OCI-LY3 (cell line): ENCODE measurements at regions not wholly inside any gene's neighbourhood (a gene's known extent, or its start where the extent isn't known, plus 50 kb on each side); places are given as distances from the start of the nearest gene placed in this dataset.
"Not testable (repeated sequence)": the region's sequence is repeated elsewhere in the genome, so short reads cannot be mapped to it uniquely, and the experiment has no call there.

Source experiments
- H2AFZ ChIP-seq: fragments of 200-600, 300-600 bp; shearing (Covaris generic); 2 replicates; pipeline ENCODE4 v1.6.0; 2014; ENCODE audit warnings: antibody characterized with exemption, low read depth, low read length
- H3K27ac ChIP-seq: fragments of 200-600, 300-600 bp; sonication (generic); 2 replicates; pipeline ENCODE4 v1.5.1; 2014; ENCODE audit warnings: mild to moderate bottlenecking, low read length, moderate library complexity, mixed read lengths
- H3K27me3 ChIP-seq: fragments of 200-600, 300-600 bp; sonication (generic); 2 replicates; pipeline ENCODE4 v1.6.1; 2014; ENCODE audit warnings: low read depth, low read length, mixed read lengths
- H3K36me3 ChIP-seq: fragments of 200-600, 300-600 bp; sonication (generic); replicated peaks from 2 replicates; pipeline ENCODE3; 2014; ENCODE audit warnings: low read depth, low read length, mixed read lengths
- H3K4me1 ChIP-seq: fragments of 300-600, 200-600 bp; sonication (generic); 2 replicates; pipeline ENCODE4 v1.6.1; 2014; ENCODE audit warnings: low read length, mixed read lengths
- H3K4me2 ChIP-seq: fragments of 200-600, 300-600 bp; sonication (generic); 2 replicates; pipeline ENCODE4 v1.6.1; 2014; ENCODE audit warnings: low read length, mixed read lengths
- H3K4me3 ChIP-seq: fragments of 300-600, 200-600 bp; sonication (generic); 2 replicates; pipeline ENCODE4 v1.5.1; 2014; ENCODE audit warnings: antibody characterized with exemption, mild to moderate bottlenecking, low read length, moderate library complexity
- H3K79me2 ChIP-seq: fragments of 300-600, 200-600 bp; shearing (Covaris generic); 2 replicates; pipeline ENCODE4 v1.6.1; 2014; ENCODE audit warnings: mild to moderate bottlenecking, low read length, mixed read lengths
- H3K9ac ChIP-seq: fragments of 300-600, 200-600 bp; shearing (Covaris generic); 2 replicates; pipeline ENCODE4 v1.6.0; 2014; ENCODE audit warnings: mild to moderate bottlenecking, low read length, moderate library complexity
- H3K9me3 ChIP-seq: fragments of 200-600, 300-600 bp; shearing (Covaris generic); 2 replicates; pipeline ENCODE4 v1.6.1; 2014; ENCODE audit warnings: low read length, mixed read lengths; ENCODE audit not compliant: insufficient read depth
- H4K20me1 ChIP-seq: fragments of 200-600, 300-600 bp; sonication (generic); 2 replicates; pipeline ENCODE4 v1.6.1; 2016; ENCODE audit warnings: low read length, mixed read lengths; ENCODE audit not compliant: insufficient read depth
- CTCF ChIP-seq: fragments of 200-600, 300-600 bp; sonication (generic); IDR thresholded peaks from 2 replicates; pipeline ENCODE4 v1.5.1; 2014; ENCODE audit warnings: antibody characterized with exemption, low read length, low read depth
- EZH2phosphoT487 ChIP-seq: fragments of 200-600 bp; shearing (Covaris generic); IDR thresholded peaks from 2 replicates; pipeline ENCODE4 v1.6.1; 2018; ENCODE audit warnings: antibody characterized with exemption, mixed run types, low read depth

DNA sequence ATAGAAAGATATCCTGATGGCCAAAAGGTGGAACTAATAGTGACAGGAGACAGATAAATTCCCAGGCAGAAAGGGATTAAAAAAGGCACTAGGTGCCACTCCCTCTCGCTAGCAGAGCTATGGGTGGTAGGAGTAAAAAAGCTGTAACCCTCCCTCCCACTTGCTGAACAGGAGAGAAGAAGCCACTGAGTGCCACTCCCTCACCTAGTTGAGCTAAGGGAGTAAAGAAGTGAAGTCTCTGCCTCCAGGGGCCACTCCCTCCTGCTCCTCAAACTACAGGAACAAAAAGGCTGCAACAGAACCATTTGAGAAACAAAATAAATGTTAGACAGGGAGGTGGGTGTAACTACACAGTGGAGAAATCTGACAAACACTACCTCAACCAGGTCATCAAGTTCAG is 276.2 kb upstream of the EPHA6 start:
- Histone ChIP-seq H3K9ac (no peak overlapping the region), H3K4me1 (no peaks in the 10 kb centered on the region), H3K4me3 (no peak overlapping the region), H3K9me3 (no peaks in the 10 kb centered on the region), H3K36me3 (no peaks in the 10 kb centered on the region), H3K4me2 (no peak overlapping the region), H3K79me2 (no peaks in the 10 kb centered on the region), H3K27ac (no peak overlapping the region), H4K20me1 (no peaks in the 10 kb centered on the region), H2AFZ (no peak overlapping the region), H3K27me3 (no peaks in the 10 kb centered on the region)
- TF ChIP-seq EZH2phosphoT487: no peak
- TF ChIP-seq CTCF: no peak

- no peak overlapping the region for H2AFZ ChIP-seq
- no peaks in the 10 kb centered on the region for H3K9me3 ChIP-seq
- H3K4me3 ChIP-seq: no peak overlapping the region
- no peak overlapping the region for H3K27ac ChIP-seq
- TF ChIP-seq EZH2phosphoT487 (no peak), CTCF (no peak)
- H3K36me3 ChIP-seq: no peaks in the 10 kb centered on the region
- H4K20me1 ChIP-seq: no peaks in the 10 kb centered on the region
- H3K4me2 ChIP-seq: no peak overlapping the region
- no peaks in the 10 kb centered on the region for H3K79me2 ChIP-seq
- no peaks in the 10 kb centered on the region for H3K4me1 ChIP-seq
- H3K27me3 ChIP-seq: no peaks in the 10 kb centered on the region
- no peak overlapping the region for H3K9ac ChIP-seq
Measured at GRCh38 chr3:96548073-96548472, 266.3 kb upstream of the EPHA6 start.

- Histone ChIP-seq H3K4me1 (no peaks in the 10 kb centered on the region), H3K4me3 (no peak overlapping the region), H3K79me2 (no peaks in the 10 kb centered on the region), H3K36me3 (no peaks in the 10 kb centered on the region), H3K9me3 (no peaks in the 10 kb centered on the region), H3K27ac (no peak overlapping the region), H3K27me3 (no peaks in the 10 kb centered on the region), H2AFZ (0 out of 2 replicates have a peak overlapping the region, but pooled peaks have one; percentile 30), H3K9ac (no peak overlapping the region), H3K4me2 (no peak overlapping the region), H4K20me1 (no peaks in the 10 kb centered on the region)
- TF ChIP-seq CTCF (no peak), EZH2phosphoT487 (no peak)
Measured at GRCh38 chr3:96576935-96577334, 237.5 kb upstream of the EPHA6 start.

DNA sequence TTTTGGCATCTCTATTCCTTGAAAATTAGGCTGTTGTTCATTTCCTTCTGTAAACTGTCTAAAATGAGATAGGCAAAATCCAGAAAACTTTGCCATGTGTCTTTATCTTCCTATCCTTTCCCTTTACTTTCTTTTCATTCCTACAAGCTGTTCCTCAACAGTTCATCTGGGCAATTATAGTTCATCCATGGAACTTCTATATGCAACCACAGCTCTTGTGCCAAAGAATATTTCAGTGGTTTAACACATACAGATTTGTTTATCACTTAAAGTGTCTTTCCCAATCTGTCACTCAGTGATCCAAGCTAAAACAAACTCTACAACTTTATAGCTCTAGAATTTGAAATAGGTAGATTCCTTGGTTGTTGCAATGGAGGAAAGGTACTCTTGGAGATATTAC is 230.3 kb upstream of the EPHA6 start:
- H3K4me1 ChIP-seq: no peaks in the 10 kb centered on the region
- H3K79me2 ChIP-seq: no peaks in the 10 kb centered on the region
- TF ChIP-seq EZH2phosphoT487 (no peak), CTCF (no peak)
- no peaks in the 10 kb centered on the region for H4K20me1 ChIP-seq
- H3K4me3 ChIP-seq: no peak overlapping the region
- H3K36me3 ChIP-seq: no peaks in the 10 kb centered on the region
- H3K9me3 ChIP-seq: no peaks in the 10 kb centered on the region
- H3K9ac ChIP-seq: no peak overlapping the region
- H3K27me3 ChIP-seq: no peaks in the 10 kb centered on the region
- no peak overlapping the region for H3K4me2 ChIP-seq
- no peak overlapping the region for H3K27ac ChIP-seq
- no peak overlapping the region for H2AFZ ChIP-seq

GRCh38 chr3:96606865-96607264 is 207.5 kb upstream of the EPHA6 start:
- H3K27me3 ChIP-seq, H3K9me3 ChIP-seq, H3K4me1 ChIP-seq, H3K4me3 ChIP-seq, H4K20me1 ChIP-seq, H3K36me3 ChIP-seq, H2AFZ ChIP-seq, H3K27ac ChIP-seq, H3K79me2 ChIP-seq, H3K9ac ChIP-seq, H3K4me2 ChIP-seq: not testable (repeated sequence)
